GM12891 (cell line): ENCODE measurements at regions not wholly inside any gene's neighbourhood (a gene's known extent, or its start where the extent isn't known, plus 50 kb on each side); places are given as distances from the start of the nearest gene placed in this dataset.

Experiments used
- DNase-seq: peaks from one replicate; pipeline ENCODE4 v3.0.0; 2011; ENCODE audit warnings: low spot score; ENCODE audit not compliant: insufficient read length
- FAIRE-seq: peaks from 2 replicates; lab custom pipeline; 2011; peaks lifted over from hg19 to GRCh38; lab: Jason Lieb, UNC
- PAX5 ChIP-seq: IDR thresholded peaks from 2 replicates; pipeline ENCODE4 v1.6.1; 2011; ENCODE audit warnings: low read length, moderate library complexity, mild to moderate bottlenecking; ENCODE audit not compliant: insufficient read depth, severe bottlenecking
- POLR2A ChIP-seq: IDR thresholded peaks from 2 replicates; pipeline ENCODE4 v1.6.1; 2011; ENCODE audit warnings: low read depth, low read length, control low read depth
- POLR2AphosphoS5 ChIP-seq: IDR thresholded peaks from 2 replicates; pipeline ENCODE4 v1.6.1; 2011; ENCODE audit warnings: low read depth, low read length, control low read depth
- POU2F2 ChIP-seq: IDR thresholded peaks from 2 replicates; pipeline ENCODE4 v1.6.1; 2011; ENCODE audit warnings: low read depth, mild to moderate bottlenecking, control low read depth, low read length, moderate library complexity
- SPI1 ChIP-seq: IDR thresholded peaks from 2 replicates; pipeline ENCODE4 v1.6.1; 2011; ENCODE audit warnings: low read depth, low read length, control low read depth
- TAF1 ChIP-seq: IDR thresholded peaks from 2 replicates; pipeline ENCODE4 v1.6.1; 2011; ENCODE audit warnings: low read depth, low read length, control low read depth

DNA sequence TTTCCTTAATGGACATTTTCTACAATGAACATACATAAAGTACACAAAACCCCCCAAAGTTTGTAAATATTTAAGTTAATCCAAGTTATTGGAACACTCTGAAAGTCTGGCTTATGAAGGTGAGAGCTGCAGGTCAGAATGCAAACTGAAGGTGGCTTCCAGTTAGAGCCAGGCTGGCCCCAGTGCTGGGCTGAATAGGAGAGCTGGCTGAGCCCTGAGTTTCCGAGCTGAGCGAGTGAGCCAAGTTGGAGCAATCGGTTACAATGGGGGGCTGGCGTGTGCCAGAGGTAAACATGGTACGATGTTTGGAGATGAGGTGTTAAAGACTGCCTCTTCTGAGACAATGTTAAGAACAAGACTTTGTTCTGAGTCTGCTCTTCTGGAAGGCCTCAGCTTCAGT lies 230.8 kb upstream of the MCTP2 start:
- no peak for FAIRE-seq
- TF ChIP-seq POLR2A (no peak), TAF1 (no peak), POU2F2 (no peak), POLR2AphosphoS5 (no peak), SPI1 (no peak), PAX5 (no peak)
- no peak for DNase-seq

DNA sequence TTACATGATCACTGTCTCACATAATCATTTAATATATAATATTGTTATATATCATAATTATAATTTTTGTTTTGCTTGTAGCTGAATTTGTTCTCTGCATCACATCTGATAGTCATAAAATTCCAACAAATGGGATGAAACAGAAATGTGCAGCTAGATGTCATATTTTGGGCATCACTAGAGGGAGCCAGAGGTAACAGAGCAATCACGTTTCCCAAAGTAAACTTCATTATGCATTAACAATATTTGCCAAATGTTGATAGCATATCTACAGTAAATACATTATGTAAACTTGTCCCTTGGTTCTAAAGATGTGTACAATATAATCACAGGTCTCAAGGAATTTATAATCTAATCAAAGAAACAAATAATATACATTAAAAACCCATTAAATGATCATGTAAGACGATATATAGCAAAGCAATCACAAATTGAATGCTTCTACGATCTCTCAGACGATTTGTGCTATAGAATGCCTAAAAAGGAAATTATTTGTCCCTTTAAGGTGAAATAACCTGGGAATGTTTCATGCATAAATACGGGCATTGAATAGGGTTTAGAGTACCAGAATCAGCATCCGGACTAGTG lies 234.2 kb upstream of the MCTP2 start:
- FAIRE-seq (peak; percentile 56), DNase-seq (no peak)
- TF ChIP-seq SPI1, result no peak
- TF ChIP-seq POU2F2, result no peak
- TF ChIP-seq POLR2AphosphoS5, result no peak
- TF ChIP-seq TAF1, result no peak
- no peak for TF ChIP-seq PAX5
- no peak for TF ChIP-seq POLR2A

DNA sequence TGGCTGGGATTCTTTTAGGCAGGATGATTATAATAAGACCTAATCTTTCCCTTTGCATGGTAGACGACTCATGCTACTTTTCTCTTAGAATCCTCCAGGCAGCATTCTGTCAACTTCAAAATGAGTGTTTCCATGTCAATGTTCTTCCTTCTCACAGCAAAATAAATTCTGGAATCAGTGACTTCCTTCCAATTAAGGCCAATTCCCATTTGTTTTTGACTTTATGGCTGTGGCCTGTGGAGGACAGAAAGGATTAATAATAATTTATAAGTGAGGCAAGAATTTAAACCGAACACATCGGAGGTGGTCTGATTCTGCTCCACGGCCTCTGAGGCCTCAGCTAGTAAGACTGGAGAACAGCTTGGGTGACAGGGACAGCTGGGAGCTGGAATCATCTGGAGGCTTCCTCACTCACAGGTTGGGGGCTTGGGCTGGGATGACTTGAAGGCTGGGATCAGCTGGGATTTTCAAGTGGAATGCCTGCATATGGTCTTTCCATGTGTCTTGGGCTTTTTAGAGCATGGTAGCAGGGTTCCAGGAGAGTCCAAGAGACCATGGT lies 241.8 kb upstream of the MCTP2 start:
- FAIRE-seq (no peak), DNase-seq (no peak)
- TF ChIP-seq PAX5 (no peak), POU2F2 (no peak), POLR2A (no peak), POLR2AphosphoS5 (no peak), SPI1 (no peak)

DNA sequence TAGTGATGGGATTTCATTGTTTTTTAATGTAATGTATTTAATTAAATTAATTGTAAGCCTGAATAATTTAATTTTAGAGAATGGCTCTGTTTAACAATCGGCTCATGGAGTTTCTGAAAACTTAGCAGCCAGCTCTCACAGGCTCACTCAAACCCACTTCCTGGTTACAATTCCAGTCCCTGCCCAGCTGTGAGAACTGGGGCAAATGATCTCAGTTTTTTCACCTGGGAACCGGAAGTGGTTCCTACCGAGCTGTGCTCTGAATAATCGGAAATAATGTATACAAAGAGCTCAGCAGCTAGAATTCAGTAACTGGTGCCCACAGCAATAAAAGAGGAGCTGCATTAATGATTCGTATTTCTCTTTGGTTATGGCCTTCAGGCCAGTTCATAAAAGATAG lies 244.3 kb upstream of the MCTP2 start:
- DNase-seq (no peak), FAIRE-seq (no peak)
- TF ChIP-seq POLR2A (no peak), PAX5 (no peak), SPI1 (no peak), TAF1 (no peak), POU2F2 (no peak), POLR2AphosphoS5 (no peak)

DNA sequence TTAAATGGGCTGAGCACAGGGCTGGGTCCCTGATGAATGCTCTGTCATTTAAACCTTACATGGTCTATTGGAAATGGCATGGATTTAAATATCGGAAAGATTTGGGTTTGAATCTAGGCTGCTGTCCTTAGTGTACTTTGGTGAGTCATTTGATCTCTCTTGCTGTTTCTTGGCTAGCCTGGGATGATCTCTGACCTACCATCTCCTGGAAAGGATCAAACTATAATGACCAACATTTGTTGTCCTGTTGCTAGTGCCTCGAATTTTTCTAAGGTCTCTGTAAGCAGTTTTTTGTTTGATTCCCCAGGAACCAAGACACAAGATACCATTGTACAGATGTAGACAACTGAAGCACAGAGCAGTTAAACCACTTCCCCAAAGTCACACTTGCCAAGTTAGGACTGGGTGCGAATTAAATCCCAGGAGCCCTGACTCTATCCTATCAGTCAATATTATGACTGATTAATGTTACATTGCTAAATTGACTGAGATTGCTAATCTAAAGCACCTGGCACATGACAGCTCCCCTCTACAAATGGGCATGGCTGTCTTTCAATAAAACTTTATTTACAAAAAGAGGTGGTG lies 244.9 kb upstream of the MCTP2 start:
- DNase-seq (no peak), FAIRE-seq (no peak)
- TF ChIP-seq POLR2A, result no peak
- no peak for TF ChIP-seq POLR2AphosphoS5
- TF ChIP-seq TAF1, result no peak
- no peak for TF ChIP-seq POU2F2
- TF ChIP-seq PAX5, result no peak
- TF ChIP-seq SPI1, result no peak

DNA sequence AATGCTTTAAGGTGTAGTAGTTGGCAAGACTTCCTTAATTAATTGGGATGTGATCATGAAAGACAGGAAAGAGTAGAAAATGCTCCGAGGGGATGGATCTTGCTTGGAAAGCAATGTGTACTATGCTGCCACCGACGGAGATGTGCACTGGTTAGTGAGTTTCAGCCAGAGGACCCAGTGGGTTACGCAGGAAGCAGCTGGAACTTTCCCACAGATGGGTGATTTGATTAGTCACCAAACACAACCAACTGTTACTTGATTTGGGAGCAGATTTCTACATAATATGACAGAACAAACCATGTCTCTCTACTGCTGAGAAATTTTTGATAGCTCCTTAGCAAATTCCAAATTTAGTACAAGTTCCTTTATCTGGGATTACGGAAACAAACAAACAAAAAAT lies 245.4 kb upstream of the MCTP2 start:
- FAIRE-seq, result no peak
- no peak for DNase-seq
- TF ChIP-seq TAF1 (no peak), POLR2A (no peak), POLR2AphosphoS5 (no peak), SPI1 (no peak), PAX5 (no peak), POU2F2 (no peak)

DNA sequence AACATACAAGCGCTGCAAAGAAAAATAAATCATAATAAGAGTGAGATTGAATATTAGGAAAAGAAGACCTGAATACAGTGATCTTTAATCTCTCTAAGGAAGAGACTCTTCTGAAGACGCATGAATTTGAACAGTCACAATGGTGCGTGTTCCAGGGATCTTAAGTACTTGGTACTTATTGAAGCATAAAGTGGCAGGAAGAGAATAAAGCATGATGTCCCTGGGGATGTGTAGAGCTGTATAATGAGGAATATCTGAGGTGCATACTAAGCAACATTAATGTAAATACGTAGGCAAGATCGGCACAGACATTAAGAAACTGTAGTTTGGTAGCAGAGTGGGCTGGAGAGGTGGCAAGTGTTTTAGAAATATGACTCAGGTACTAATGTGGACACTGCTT lies 246.2 kb upstream of the MCTP2 start:
- no peak for FAIRE-seq
- DNase-seq, result no peak
- TF ChIP-seq PAX5 (no peak), TAF1 (no peak), POLR2AphosphoS5 (no peak), POLR2A (no peak), SPI1 (no peak), POU2F2 (no peak)

DNA sequence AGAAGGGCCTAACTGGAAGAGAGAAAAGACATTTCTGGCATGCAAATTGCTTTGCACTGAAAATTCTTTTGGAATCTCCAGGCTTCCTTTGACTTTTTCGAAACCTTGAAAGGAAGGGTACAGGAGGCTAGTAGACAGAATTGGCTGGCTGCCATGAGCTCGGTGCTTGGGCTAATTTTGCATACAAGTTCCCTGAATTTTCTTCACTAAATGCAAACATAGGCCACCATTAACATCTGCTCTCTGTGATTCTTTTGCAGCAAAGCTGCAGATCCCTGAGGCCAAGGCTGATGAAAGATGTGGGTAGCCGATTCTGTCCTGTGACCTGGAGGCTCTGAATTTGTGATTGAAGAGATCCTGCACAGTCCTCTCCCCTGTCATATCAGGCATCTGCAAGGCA lies 247.8 kb upstream of the MCTP2 start:
- TF ChIP-seq TAF1 (no peak), POLR2AphosphoS5 (no peak), POU2F2 (no peak), PAX5 (no peak), POLR2A (no peak), SPI1 (no peak)
- DNase-seq, result no peak
- FAIRE-seq, result no peak

DNA sequence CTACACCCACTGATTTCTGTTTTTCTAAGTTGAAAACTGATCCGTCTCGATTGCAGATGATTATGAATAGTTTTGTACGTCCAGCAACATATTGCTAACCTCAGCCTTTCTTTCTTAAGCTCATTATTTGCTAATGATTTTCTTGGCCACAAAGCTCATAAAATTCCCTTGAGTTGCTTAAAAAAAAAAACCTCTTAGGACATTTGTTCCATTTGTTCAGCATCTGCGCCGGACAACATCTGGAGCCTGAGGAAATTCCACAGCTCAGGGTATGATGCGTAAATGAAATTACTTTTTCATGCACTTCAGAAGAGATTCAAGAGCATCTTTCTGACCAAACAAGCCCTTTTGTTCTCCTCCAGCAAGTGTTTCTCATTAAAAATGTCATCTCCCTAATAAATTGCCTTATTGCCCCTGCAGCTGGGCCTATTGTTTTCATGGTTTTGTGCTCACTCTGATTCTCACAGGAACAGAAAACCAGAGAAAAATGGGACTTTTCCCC lies 249.1 kb upstream of the MCTP2 start:
- DNase-seq (no peak), FAIRE-seq (no peak)
- TF ChIP-seq TAF1 (no peak), POLR2A (no peak), SPI1 (no peak), PAX5 (no peak), POLR2AphosphoS5 (no peak), POU2F2 (no peak)
